ENCODE measurements at regions not wholly inside any gene's neighbourhood (a gene's known extent, or its start where the extent isn't known, plus 50 kb on each side); places are given as distances from the start of the nearest gene placed in this dataset.

DNA sequence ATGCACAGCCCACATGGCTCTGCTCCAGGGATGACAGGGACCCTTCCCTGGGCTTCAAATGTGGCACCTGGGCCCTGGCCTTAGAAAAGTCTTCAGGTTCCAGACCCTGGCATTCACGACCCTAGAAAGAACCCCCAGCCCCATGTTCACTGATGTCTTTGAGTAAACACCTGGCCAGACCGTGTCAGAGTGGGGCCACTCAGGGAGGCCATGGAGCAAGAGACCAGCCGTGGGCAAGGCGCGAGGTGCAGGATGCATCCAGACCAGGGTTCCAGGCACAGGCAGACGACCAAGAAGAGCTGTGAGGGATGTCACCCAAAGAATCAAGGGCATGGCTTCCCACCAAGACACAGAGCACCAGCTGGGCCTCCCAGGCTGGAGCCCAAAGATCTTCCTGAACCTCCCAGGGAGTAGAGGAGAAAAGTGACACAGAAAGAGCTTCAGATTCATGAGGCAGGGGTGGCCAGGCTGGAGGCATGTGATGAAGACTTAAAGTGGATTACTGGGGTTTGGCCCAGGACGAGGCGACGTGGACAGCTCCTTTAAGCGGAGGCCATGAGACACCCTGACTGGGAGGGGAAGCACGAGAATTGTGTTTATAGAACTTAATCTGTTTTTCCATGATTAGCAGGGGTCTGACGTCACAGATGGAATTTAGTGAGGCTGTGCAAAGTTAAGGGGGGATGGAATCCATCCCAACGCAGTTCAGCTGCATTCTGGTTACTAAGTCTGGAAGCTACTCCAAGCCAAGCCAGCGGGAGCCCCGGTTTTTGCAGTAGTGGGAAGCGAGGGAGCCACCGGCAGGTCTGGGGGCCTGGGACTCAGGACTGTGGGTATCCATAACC is 61.6 kb downstream of the ARL6IP4 start:
- DNase-seq (ENCODE audit: low spot score in 2 of 2) = no peak
- Histone ChIP-seq H3K4me1 (peaks cover 6% of the 10 kb centered on the region), H3K27ac (no peak overlapping the region), H3K36me3 (no peaks in the 10 kb centered on the region), H3K27me3 (no peaks in the 10 kb centered on the region), H3K4me3 (no peak overlapping the region), H3K9me3 (no peaks in the 10 kb centered on the region)
- TF ChIP-seq, protein P1, sequence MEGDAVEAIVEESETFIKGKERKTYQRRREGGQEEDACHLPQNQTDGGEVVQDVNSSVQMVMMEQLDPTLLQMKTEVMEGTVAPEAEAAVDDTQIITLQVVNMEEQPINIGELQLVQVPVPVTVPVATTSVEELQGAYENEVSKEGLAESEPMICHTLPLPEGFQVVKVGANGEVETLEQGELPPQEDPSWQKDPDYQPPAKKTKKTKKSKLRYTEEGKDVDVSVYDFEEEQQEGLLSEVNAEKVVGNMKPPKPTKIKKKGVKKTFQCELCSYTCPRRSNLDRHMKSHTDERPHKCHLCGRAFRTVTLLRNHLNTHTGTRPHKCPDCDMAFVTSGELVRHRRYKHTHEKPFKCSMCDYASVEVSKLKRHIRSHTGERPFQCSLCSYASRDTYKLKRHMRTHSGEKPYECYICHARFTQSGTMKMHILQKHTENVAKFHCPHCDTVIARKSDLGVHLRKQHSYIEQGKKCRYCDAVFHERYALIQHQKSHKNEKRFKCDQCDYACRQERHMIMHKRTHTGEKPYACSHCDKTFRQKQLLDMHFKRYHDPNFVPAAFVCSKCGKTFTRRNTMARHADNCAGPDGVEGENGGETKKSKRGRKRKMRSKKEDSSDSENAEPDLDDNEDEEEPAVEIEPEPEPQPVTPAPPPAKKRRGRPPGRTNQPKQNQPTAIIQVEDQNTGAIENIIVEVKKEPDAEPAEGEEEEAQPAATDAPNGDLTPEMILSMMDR (IDR thresholded peaks at IDR 0.05) = no peak
- TF ChIP-seq POLR2AphosphoS5 (IDR thresholded peaks at IDR 0.05) = no peak
- no peak for TF ChIP-seq EP300 (IDR thresholded peaks at IDR 0.05)
- TF ChIP-seq POLR2A (IDR thresholded peaks at IDR 0.05) = no peak
- WGBS = 92% methylated on average over 13 of the region's 17 CpGs

DNA sequence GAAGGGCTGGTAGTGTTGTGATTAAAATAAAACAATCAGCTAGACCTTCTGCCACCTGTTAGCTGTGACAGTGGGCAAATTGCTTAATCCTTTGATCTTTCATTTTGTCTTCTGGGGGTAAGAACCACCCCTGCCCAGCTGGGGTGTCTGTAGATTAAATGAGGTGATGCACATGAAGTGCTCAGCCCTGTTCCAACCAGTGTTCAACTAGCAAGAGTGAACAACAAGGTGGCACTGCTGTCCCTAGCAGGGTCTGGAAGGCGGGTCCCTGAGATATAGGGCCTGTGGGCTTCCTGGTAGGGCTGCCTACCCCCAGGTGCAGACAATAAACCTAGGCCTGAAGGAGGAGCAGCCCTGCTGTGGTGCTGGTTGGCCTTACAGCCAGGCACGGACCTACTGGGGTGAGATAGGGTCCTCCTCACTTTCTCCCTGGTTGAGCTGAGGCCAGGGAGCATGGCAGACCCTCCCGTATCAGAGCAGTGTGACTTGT is 60.6 kb downstream of the ARL6IP4 start:
- no peaks in the 10 kb centered on the region for H3K36me3 ChIP-seq
- no peaks in the 10 kb centered on the region for H3K9me3 ChIP-seq
- WGBS = 84% methylated on average over 2 of the region's 3 CpGs
- DNase-seq (ENCODE audit: low spot score in 2 of 2) = no peak
- H3K27ac ChIP-seq = no peak overlapping the region
- H3K27me3 ChIP-seq = no peaks in the 10 kb centered on the region
- TF ChIP-seq EP300 (IDR thresholded peaks at IDR 0.05) = no peak
- no peak for TF ChIP-seq POLR2A (IDR thresholded peaks at IDR 0.05)
- no peak for TF ChIP-seq POLR2AphosphoS5 (IDR thresholded peaks at IDR 0.05)
- TF ChIP-seq, protein P1 (IDR thresholded peaks at IDR 0.05) = no peak
- H3K4me3 ChIP-seq = no peak overlapping the region
- H3K4me1 ChIP-seq = peaks cover 6% of the 10 kb centered on the region

DNA sequence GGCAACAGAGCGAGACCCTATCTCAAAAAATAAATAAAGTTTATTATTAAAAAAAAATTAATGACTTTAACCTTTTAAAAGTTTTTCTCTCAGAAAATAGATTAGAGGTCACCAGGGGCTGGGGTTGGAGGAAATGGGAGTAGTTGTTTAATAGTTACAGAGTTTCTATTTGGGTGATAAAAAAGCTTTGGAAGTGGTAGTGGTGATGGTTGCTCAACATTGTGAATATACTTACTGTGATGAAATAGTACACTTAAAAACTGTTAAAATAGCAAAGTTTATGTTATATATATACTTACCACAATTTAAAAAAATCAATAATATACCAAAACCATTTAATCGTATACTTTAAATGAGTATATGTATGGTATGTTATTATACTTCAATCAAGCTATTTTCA is 59.6 kb downstream of the ARL6IP4 start:
- Histone ChIP-seq H3K36me3 (no peaks in the 10 kb centered on the region), H3K27me3 (no peaks in the 10 kb centered on the region), H3K27ac (no peak overlapping the region), H3K9me3 (no peaks in the 10 kb centered on the region), H3K4me1 (peaks cover 6% of the 10 kb centered on the region), H3K4me3 (no peak overlapping the region)
- WGBS = 93% methylated on average over 2 of the region's 2 CpGs
- TF ChIP-seq, protein P1 (IDR thresholded peaks at IDR 0.05) = no peak
- TF ChIP-seq POLR2AphosphoS5 (IDR thresholded peaks at IDR 0.05) (no peak), POLR2A (IDR thresholded peaks at IDR 0.05) (no peak), EP300 (IDR thresholded peaks at IDR 0.05) (no peak)
- no peak for DNase-seq (ENCODE audit: low spot score in 2 of 2)

DNA sequence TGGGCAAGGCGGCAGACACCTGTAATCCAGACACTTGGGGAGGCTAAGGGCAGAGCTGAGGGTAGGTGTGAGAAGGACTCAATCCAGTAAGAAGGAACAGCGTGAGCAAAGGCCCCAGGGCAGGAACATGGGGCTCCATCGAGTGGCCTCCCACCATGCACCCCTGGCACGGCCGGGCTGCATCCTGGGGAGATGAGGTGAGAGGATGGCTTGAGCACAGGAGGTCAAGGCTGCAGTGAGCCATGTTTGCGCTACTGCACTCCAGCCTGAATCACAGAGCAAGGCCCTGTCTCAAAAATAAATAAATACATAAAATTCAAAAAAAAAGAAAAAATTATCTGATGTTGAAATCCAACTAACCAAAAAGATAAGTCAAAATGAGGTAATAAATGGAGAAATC is 58.5 kb downstream of the ARL6IP4 start:
- no peaks in the 10 kb centered on the region for H3K27me3 ChIP-seq
- no peak for DNase-seq (ENCODE audit: low spot score in 2 of 2)
- TF ChIP-seq, protein P1 (IDR thresholded peaks at IDR 0.05) = no peak
- TF ChIP-seq EP300 (IDR thresholded peaks at IDR 0.05) = no peak
- TF ChIP-seq POLR2A (IDR thresholded peaks at IDR 0.05) = no peak
- TF ChIP-seq POLR2AphosphoS5 (IDR thresholded peaks at IDR 0.05) = no peak
- WGBS = 88% methylated on average over 6 of the region's 6 CpGs
- H3K36me3 ChIP-seq = no peaks in the 10 kb centered on the region
- H3K4me3 ChIP-seq = no peak overlapping the region
- H3K4me1 ChIP-seq = peaks cover 6% of the 10 kb centered on the region
- no peak overlapping the region for H3K27ac ChIP-seq
- H3K9me3 ChIP-seq = no peaks in the 10 kb centered on the region

DNA sequence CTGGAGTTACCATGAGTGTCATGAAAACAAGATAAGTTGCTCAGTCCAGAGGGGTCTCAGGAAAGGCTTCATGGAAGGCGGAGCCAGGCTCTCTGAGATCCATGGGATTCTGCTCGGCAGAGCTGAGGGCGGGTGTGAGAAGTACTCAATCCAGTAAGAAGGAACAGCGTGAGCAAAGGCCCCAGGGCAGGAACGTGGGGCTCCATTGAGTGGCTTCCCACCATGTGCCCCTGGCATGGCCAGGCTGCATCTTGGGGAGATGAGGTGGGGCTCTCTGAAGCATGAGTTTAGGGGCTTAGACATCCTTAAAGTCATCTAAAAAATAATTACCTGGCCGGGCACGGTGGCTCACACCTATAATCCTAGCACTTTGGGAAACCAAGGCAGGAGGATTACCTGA is 58.0 kb downstream of the ARL6IP4 start:
- Histone ChIP-seq H3K9me3 (no peaks in the 10 kb centered on the region), H3K27ac (no peak overlapping the region), H3K4me1 (peaks cover 2% of the 10 kb centered on the region), H3K4me3 (no peak overlapping the region), H3K36me3 (no peaks in the 10 kb centered on the region), H3K27me3 (no peaks in the 10 kb centered on the region)
- WGBS = 87% methylated on average over 7 of the region's 7 CpGs
- DNase-seq (ENCODE audit: low spot score in 2 of 2) = no peak
- TF ChIP-seq, protein P1 (IDR thresholded peaks at IDR 0.05) = no peak
- TF ChIP-seq POLR2A (IDR thresholded peaks at IDR 0.05) (no peak), POLR2AphosphoS5 (IDR thresholded peaks at IDR 0.05) (no peak), EP300 (IDR thresholded peaks at IDR 0.05) (no peak)
